Endometrial microvascular endothelial cells (primary cell): ENCODE measurements at regions not wholly inside any gene's neighbourhood (a gene's known extent, or its start where the extent isn't known, plus 50 kb on each side); places are given as distances from the start of the nearest gene placed in this dataset.

Experiments used
- in situ Hi-C: cut with HindIII; loops from 2 replicates; pipeline ENCODE4 v1.10.0; 2017; ENCODE audit warnings: low sequenced_read_pairs, low pct_unique_long_range_greater_than_20kb; ENCODE audit errors: inconsistent ontology term

- in situ Hi-C loops = no loop called here
Measured at GRCh38 chr12:85657836-85658630, 178.2 kb downstream of the RASSF9 start.

DNA sequence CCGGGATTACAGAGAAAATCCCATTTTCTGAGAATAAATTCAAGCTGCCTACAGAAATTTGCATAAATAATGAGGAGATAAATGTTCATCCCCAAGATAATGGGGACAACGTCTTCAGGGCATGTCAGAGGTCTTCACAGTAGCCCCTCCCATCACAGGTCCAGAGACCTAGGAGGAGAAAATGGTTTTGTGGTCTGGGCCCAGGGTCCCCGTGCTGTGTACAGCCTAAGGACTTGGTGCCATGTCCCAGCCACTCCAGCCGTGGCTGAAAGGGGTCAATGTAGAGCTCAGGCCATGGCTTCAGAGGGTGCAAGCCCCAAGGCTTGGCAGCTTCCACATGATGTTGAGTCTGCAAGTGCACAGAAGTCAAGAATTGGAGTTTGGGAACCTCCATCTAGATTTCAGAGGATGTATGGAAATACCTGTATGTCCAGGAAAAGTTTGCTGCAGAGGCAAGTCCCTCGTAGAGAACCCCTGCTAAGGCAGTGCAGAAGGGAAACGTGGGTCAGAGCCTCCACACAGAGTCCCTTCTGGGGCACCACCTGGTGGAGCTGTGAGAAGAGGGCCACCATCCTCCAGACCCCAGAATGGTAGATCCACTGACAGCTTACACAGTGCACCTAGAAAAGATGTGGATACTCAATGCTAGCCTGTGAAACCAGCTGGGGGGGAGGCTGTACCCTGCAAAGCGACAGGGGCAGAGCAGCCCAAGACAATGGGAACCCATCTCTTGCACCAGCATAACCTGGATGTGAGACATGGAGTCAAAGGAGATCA is 176.3 kb downstream of the RASSF9 start:
- in situ Hi-C loops = no loop called here

DNA sequence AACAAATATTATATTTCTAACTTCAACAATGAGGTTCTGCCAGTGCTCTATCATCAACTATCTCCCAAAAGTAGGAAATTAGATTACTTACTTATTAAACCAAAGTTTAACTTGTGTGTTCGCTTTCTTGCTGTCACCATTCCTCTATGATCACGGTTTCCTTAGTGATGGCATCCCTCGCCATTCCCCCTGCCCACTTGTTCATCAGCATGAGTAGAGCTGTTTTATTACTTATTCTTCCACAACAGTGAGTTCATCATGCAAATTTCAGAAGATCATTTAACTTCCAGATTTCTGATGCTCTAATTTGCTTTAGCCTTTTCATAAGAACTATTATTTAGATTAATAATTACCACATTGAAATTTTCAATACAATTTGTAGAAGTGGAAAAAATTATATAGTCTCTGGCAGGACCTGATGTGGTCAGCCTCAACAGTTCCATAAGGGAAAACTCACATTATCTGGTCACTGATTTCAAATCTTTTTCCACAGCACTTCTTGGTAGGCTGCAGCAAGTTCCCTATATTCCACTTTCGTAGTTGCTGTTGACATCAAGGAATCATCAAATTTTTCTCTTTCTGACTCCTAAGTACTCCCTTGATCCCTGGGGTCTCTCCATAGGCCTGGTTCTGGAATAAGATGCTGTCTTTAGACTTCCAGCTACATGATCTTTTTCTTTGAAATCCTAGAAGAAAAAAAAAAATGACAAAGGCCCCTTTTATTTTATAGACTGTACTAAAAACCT is 174.6 kb downstream of the RASSF9 start:
- in situ Hi-C loops = no loop called here

DNA sequence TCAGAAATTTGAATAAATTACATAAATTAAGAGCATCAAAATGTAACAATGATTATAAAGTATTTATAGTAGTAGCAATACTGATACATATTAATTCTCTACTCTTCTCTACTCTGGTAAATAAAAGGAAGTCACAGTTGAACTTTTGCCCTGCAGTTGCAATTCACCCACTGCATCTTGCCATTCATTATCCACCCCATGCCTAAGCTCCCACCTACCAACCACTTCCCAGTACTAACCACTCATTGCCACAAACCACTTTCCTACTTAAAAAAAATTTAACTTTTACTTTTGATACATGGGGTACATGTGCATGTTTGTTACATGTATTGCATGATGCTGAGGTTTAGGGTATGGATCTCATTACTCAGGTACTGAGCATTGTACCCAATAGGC is 174.0 kb downstream of the RASSF9 start:
- in situ Hi-C loops = no loop called here

DNA sequence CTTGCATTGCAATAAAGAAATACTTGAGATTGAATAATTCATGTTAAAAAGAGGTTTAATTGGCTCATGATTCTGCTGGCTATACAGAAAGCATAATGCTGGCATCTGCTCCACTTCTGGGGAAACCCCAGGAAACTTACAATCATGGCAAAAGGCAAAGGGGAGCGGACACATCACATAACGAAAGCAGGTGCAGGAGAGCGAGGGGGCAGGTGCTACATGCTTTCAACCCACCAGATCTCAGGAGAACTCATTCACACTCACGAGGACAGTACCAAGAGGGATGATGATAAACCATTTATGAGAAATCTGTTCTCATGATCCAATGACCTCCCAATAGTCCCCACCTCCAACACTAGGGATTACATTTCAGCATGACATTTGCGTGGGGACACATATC is 172.6 kb downstream of the RASSF9 start:
- in situ Hi-C loops = no loop called here

- in situ Hi-C loops = no loop called here
Measured at GRCh38 chr12:85664429-85664828, 171.8 kb downstream of the RASSF9 start.

GRCh38 chr12:85669911-85670310 is 166.3 kb downstream of the RASSF9 start:
- in situ Hi-C loops = no loop called here

DNA sequence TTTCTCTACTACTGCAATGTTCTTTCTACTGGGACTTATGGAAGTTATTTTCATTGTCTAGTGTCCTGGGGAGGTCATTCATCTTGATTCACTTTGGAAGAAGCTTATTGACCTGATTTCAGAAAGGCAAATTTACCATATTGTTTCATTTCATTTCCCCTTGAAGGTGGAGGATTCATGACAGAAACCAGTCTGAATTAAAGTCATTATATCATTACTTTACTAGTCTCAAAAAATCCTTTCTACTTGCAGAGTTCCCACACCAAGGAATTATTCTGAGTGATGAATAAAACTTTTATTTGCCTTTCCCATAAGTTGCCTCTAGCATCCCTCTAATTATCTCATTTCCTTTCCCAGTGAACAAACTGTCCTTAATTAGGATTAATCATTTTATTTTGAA is 163.8 kb downstream of the RASSF9 start:
- in situ Hi-C loops = no loop called here

DNA sequence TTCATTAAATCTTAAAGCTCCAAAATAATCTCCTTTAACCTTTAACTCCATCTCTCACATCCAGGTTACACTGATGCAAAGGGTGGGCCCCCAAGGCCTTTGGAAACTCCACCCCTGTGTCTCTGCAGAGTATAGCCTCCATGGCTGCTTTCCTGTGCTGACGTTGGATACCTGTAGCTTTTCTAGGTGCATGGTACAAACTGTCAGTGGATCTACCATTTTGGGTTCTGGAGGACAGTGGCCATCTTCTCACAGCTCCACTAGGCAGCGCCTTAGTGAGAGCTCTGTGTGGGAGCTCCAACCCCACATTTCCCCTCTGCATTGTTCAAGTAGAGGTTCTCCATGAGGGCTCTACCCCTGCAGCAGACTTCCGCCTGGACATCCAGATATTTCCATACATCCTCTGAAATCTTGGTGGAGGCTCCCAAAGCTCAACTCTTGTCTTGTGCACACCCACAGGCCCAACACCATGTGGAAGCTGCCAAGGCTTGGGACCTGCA is 162.2 kb downstream of the RASSF9 start:
- in situ Hi-C loops = no loop called here

- in situ Hi-C loops = no loop called here
Measured at GRCh38 chr12:85676816-85677749, 159.1 kb downstream of the RASSF9 start.

DNA sequence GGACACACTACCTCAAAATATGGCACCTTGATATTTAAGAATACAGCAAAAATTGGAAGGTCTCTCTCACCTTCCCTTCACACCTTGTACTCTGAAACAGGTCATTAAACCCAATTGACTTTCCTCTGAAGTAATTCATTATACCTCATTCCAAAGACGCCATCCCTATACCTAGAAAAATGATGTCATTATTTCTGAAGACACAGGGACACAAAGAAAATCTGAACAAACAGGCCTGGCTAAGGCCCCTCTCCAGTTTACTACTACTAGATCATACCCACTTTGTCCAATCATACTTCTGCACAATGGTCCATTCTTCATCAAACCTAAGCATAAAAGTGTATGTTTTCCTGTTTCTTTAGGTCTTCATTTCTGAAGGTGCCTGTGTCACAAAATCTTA is 156.9 kb downstream of the RASSF9 start:
- in situ Hi-C loops = no loop called here

DNA sequence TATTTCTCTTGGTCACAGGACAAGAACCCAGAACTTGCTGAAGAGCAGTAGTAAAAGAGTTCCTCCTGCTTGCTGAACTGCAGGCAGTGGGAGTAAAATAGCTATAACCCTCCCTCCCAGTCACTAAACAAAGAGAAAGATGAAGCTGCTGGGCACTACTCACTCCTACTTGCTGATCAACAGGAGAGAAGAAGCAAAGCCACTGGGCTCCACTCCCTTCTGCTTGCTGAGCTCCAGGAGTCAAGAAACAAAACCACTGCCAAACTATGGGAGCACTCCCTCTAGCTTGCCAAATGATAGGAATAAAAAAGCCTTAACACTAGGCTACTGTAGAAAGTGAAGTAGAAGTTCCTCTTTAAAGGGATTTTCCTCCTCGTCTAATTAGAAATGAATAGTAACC is 155.3 kb downstream of the RASSF9 start:
- in situ Hi-C loops = no loop called here

GRCh38 chr12:85681333-85681732 is 154.9 kb downstream of the RASSF9 start:
- in situ Hi-C loops = no loop called here

GRCh38 chr12:85683051-85683450 is 153.2 kb downstream of the RASSF9 start:
- in situ Hi-C loops = no loop called here

DNA sequence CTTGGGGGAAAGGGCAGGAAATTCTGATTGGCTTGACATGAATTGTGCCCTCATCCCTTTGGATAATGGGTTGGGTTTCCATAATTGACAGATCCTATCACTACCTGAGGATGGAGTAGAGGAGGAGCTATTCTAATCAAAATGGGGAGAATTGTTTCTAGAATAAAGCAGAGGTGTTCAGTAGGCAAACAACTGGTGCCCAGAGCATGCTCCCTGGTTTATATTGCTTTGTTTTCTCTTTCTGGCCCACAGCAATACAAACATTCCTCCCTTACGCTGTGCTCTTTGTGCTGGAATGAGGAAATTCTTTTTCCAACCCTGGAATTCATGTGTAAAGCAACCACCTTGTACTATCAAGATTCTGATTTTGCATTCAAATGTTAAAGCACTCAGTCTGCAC is 147.4 kb downstream of the RASSF9 start:
- in situ Hi-C loops = no loop called here

DNA sequence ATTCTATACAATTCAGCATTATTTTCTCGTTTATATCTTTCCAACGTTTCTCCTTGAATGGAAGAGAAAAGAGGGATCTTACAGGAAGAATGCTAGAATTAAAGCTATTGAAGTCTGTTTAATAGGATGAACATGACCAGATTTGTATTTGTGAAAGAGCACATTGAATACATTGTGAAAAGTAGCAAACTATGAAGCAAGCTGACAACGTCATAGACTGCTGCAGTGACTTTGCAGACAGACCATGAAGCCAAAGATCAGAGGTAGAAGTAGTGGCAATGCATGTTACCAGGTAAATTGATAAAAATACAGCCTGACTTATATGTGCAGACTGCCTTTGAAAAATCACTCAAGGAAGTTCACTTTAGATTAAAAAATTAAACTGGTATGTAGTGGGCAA is 146.1 kb downstream of the RASSF9 start:
- in situ Hi-C loops = no loop called here

DNA sequence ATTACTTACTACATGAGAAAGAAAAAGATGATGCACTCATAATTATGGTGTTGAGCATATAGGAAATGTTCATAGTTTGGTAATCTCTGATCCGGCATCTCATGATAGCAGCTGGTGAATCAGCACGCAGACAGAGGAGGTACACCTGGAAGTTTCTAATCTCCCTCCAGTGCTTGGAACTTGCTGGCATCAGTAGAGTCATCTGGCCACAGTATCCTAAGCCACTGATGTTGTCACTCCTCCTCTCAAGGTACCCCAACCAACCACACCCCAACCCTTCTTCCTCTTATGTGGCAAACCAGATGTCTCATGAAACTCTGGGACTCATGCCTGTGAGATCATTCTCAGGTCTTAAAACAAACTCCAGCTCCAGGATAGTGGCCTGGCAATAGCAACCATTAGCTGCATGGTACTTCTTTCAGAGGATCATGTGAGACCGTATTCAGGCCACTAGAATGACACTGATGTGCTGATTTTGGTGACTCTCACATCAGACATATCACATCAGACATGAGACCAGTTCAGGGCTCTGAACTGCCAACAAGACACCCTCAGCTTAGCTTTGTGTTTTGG is 143.0 kb downstream of the RASSF9 start:
- in situ Hi-C loops = no loop called here

DNA sequence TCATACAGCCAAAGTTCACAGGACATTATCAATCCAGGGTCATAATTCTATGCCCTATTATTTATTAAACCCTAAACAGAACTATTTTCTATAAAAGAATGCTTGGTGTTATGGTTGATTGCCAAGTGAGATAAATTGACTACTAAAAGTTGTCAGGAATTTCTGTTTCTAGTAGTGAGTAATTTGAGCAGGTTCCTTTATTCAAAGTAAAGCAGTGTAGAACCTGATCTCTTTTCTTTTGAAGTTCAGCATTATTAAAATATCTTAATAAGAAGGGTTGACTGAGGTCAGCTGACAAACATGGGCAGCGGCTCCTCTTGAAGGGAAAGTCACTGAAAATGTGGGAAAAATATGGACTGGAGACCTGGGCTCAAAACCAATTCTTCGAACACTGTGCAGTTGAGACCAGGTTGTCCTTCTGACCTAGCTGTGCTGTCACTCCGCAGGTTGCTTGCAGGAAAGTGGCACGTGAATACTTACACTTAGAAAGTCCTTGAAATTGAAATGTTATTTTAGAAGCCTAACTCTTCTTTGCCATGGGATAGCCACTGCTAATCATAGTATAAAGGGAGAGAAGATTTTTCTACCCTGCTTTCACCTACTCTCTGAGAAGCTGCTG is 141.0 kb downstream of the RASSF9 start:
- in situ Hi-C loops = no loop called here
